ENCODE measurements at regions not wholly inside any gene's neighbourhood (a gene's known extent, or its start where the extent isn't known, plus 50 kb on each side); places are given as distances from the start of the nearest gene placed in this dataset.
"Not testable (repeated sequence)": the region's sequence is repeated elsewhere in the genome, so short reads cannot be mapped to it uniquely, and the experiment has no call there.

DNA sequence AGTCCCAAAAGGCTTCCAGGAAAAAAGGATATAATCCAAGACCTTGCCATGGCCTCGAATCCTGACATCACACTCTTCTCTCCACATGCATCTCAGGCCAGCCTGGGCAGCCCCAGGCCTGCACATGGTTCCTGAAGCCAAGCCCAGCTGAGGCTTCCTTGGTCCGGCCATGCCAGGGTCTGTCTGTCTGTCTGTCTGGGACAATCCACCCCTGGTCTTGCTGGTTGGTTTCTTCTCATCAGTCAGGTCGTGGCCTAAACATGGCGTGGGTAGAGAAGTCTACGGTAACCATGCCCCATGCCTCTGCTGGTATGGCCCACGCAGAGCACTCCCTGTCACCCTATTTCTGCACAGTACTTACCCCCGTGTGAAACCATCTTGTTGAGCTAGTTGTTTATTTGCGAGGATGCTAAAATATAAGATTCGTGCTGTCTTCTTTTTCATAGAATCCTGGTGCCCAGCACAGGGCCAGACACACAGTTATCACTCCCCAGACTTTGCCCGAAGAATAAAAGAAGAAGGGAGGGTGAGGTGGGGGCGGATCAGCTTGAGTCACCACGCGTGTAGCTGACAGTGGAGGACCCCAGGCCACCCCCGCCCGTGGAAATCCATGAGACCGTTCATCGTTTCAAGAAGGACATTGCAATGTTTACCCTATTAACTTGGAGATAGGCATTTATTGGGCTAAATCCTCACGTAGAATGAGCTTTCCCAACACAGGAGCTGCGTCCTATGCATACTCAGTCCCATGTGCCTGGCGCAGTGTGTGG, 107.2 kb downstream of the RNASET2 start:
- no peak for DNase-seq (ENCODE audit: low read depth)
- H3K4me3 ChIP-seq (ENCODE audit: low read depth, low read length), result no peak overlapping the region
- TF ChIP-seq, protein P1, sequence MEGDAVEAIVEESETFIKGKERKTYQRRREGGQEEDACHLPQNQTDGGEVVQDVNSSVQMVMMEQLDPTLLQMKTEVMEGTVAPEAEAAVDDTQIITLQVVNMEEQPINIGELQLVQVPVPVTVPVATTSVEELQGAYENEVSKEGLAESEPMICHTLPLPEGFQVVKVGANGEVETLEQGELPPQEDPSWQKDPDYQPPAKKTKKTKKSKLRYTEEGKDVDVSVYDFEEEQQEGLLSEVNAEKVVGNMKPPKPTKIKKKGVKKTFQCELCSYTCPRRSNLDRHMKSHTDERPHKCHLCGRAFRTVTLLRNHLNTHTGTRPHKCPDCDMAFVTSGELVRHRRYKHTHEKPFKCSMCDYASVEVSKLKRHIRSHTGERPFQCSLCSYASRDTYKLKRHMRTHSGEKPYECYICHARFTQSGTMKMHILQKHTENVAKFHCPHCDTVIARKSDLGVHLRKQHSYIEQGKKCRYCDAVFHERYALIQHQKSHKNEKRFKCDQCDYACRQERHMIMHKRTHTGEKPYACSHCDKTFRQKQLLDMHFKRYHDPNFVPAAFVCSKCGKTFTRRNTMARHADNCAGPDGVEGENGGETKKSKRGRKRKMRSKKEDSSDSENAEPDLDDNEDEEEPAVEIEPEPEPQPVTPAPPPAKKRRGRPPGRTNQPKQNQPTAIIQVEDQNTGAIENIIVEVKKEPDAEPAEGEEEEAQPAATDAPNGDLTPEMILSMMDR (IDR thresholded peaks at IDR 0.05; ENCODE audit: control insufficient read depth, extremely low read depth, insufficient read depth), result no peak

DNA sequence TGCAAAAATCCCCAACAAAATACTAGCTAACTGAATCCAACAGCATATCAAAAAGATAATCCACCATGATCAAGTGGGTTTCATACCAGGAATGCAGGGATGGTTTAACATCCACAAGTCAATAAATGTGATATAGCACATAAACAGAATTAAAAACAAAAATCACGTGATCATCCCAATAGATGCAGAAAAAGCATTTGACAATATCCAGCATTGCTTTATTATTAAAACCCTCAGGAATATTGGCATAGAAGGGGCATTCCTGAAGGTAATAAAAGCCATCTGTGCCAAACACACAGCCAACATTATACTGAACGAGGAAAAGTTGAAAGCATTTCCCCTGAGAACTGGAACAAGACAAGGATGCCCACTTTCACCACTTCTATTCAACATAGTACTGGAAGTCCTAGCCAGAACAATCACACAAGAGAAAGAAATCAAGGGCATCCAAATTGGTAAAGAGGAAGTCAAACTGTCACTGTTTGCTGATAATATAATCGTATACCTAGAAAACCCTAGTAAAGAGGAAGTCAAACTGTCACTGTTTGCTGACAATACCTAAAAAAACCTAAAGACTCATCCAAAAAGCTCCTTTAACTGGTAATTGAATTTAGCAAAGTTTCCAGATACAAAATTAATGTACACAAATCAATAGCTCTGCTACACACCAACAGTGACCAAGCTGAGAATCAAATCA, 109.8 kb downstream of the RNASET2 start:
- not testable (repeated sequence) for H3K4me3 ChIP-seq (ENCODE audit: low read depth, low read length); DNase-seq (ENCODE audit: low read depth)

DNA sequence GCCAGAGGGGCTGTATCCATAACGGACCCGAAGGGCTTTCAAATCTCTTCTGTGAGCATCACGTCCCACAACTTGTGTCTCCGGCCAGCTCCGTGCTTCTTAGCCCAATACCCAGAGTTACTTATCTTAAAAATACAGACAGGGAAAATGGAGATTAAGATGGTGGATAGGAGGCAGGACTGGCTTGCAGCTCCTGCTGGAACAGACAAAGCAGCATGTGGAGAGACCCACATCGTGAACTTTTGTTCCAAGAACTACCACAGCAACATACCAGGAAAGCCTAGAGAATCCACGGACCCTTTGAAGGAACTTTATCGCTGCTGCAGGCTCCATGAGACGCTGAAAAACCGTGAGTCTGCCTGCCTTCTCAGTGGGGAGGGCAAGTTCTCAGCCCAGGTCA, 113.7 kb downstream of the RNASET2 start:
- DNase-seq (ENCODE audit: low read depth), result no peak
- TF ChIP-seq, protein P1 (IDR thresholded peaks at IDR 0.05; ENCODE audit: control insufficient read depth, extremely low read depth, insufficient read depth), result no peak
- H3K4me3 ChIP-seq (ENCODE audit: low read depth, low read length), result no peak overlapping the region

DNA sequence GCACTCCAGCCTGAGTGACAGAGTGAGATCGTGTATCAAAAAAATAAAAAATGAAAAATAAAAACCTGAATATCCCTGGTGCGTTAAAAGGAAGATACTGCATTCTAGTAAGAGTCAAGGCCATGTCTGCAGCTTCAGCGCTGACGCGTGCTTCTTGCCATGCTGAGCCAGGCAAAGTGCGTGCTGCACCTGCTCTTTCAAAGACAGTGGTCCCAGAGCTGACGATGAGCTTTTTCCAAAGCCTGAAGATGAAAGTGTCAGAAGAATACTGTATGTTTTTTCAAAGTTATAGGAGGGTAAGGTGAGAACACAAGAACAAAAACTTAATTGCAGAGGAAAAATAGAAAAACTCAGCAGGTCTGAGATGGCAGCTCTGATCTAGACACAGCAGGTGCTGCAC, 115.1 kb downstream of the RNASET2 start:
- no peak overlapping the region for H3K4me3 ChIP-seq (ENCODE audit: low read depth, low read length)
- no peak for DNase-seq (ENCODE audit: low read depth)
- TF ChIP-seq, protein P1 (IDR thresholded peaks at IDR 0.05; ENCODE audit: control insufficient read depth, extremely low read depth, insufficient read depth), result no peak

DNA sequence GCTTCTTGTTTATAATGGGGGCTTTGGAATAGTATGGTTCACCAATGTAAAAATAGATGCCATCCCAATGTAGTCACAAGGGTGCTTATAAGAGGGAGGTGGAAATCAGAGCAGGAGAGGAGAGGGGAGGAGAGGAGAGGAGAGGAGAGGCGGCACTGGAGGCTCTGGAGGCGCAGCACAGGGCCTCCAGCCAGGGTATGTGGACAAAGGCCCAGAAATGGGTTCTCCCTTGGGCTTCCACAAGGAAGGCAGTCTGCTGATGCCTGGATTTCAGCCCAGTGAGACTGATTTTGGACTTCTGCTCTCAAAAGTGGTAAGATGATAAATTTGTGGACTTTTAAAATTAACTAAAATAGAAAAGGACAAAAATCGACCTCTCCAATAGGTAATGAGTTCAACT, 116.8 kb downstream of the RNASET2 start:
- TF ChIP-seq, protein P1 (IDR thresholded peaks at IDR 0.05; ENCODE audit: control insufficient read depth, extremely low read depth, insufficient read depth), result no peak
- no peak for DNase-seq (ENCODE audit: low read depth)
- H3K4me3 ChIP-seq (ENCODE audit: low read depth, low read length), result no peak overlapping the region

DNA sequence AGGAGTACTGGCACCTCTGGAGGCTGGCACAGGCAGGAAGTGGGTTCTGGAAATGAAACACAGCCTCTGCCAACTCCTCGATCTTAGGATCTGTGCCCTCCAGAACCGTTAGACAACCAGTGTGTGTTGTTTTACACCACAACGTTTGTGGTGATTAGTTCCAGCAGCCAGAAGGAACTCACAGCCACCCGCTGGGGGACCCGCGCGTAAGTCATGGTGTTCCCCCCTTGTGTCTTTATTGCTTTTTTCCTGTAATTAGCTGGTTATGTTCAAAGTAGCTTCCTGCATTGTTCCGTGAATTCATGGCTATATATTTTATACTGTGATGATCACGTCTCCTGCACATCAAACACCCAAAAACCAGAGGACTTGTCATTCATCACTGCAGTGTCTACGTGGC, 117.4 kb downstream of the RNASET2 start:
- TF ChIP-seq, protein P1 (IDR thresholded peaks at IDR 0.05; ENCODE audit: control insufficient read depth, extremely low read depth, insufficient read depth), result no peak
- DNase-seq (ENCODE audit: low read depth), result no peak

DNA sequence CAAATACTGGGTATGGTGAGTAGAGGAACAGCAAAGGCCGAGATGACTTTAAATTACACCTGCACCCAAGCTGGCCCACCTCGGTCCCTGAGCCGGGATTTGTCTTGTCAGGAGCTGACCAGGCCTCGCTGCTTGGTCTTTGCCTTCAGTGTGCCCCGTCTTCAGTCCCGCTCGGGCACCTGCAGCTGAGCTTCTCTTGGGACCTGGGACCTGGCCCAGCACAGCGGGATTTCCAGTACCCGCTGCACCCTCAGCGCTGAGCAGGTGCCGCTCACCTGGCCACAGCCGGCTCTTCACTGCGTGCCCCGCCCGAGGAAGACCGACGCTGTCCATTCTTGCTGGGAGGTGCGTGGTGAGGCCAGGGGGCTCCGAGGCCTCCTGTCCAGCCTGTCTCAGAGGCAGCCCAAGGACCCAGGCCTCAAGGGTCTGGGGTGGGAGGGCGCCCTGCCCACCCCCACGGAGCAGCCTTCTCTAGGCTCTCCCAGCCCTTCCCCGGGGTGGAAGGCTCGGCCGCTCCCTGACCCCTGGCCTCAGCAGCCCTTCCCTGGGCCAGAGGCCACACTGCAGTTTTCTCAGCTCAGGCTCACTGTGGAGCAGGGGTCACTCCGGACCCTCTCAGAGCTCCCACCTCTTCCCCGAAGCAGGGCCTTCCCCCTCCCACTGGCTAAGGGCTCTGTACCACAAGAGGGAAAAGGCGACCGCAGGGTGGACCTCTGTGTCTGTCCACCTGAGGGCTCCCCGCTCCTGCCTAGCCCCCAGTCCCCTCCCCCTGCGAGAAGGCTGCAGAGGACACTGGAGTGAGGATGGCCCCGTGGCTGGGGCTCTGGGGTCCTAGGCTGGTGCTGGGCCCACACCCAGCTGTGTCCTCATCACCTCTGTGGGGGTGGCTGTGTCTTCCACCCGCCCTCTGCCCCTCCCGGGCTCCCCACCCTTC, 119.3 kb downstream of the RNASET2 start:
- no peak overlapping the region for H3K4me3 ChIP-seq (ENCODE audit: low read depth, low read length)
- TF ChIP-seq, protein P1 (IDR thresholded peaks at IDR 0.05; ENCODE audit: control insufficient read depth, extremely low read depth, insufficient read depth), result no peak
- no peak for DNase-seq (ENCODE audit: low read depth)

More for the DNA sequence above, 117.4 kb downstream of the RNASET2 start:
- no peak overlapping the region for H3K4me3 ChIP-seq (ENCODE audit: low read depth, low read length)
